Fibroblast of skin of right biceps (primary cell): ENCODE measurements at regions not wholly inside any gene's neighbourhood (a gene's known extent, or its start where the extent isn't known, plus 50 kb on each side); places are given as distances from the start of the nearest gene placed in this dataset.
"Not testable (repeated sequence)": the region's sequence is repeated elsewhere in the genome, so short reads cannot be mapped to it uniquely, and the experiment has no call there.

Experiments used
- DNase-seq: peaks from one replicate; pipeline ENCODE4 v3.0.0-alpha.2; 2013

DNA sequence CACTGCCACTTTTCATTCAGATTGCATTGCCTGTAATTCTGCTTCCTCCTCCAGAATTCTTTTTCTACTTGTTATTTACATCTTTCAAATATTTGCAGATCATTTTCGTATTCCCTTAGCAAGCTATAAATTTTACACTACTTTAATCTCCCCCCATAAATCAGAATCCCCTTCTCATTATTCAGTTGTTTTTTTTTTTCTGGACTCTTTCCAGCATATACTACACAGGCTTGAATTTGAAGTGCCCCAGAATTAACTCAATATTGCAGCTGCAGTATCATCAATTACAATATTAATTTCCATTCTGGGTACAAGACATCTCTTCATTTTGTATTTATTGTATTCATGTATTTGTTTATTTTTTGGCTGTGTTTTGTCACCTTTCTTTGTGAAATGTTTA, 1494.3 kb downstream of the AMY1C start:
- DNase-seq, result no peak

DNA sequence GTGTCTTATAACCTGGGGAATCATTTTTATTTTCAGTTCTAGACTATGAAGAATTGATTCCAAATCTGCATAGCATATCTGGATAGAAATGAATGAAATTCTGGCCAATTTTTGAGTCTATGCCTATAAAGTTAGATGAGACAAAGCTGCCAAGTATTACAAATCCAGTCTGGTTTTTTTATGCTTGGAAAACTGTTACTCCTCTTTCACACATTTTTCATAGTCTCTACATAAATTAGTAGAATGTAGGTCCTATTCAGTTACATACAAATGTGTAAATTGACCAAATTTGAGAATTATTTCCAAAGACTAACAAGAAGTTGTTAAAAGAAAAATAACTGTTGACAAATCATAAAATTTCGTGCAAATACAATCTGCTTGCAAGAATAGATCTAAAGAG, 1505.2 kb downstream of the AMY1C start:
- no peak for DNase-seq

DNA sequence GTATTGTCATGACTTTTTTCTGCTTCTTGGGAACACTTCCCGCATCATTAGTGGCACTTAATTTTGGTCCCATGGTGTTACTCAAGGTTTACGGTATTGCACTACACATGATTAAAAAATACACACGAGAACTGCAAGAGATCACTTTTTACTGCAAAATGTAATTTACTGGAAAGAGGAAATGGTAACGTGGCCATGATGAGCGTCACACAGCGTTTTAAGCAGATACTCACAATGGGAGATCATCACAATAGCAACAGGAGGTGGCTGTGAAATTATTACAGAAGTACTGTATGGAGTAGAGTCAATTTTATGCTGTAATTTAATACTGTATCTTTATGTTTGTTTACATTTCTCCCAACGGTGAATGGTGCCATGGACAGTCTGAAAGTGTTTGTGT, 1510.3 kb downstream of the AMY1C start:
- DNase-seq, result no peak

DNA sequence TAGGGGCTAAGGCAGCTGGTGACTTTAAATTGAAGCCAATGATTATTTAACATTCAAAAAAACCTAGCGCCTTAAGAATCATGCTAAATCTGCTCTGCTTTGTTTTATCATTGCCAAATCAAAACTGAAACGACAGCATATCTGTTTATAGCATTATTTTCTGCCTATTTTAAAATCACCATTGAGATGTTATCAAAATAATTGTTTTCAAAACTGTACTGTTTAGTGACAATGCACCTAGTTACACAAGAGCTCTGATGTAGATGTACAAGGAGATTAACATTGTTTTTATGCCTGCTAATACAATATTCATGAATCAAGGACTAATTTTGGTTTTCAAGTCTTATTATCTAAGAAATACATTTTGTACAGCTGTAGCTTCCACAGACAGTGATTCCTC, 1521.3 kb downstream of the AMY1C start:
- no peak for DNase-seq

DNA sequence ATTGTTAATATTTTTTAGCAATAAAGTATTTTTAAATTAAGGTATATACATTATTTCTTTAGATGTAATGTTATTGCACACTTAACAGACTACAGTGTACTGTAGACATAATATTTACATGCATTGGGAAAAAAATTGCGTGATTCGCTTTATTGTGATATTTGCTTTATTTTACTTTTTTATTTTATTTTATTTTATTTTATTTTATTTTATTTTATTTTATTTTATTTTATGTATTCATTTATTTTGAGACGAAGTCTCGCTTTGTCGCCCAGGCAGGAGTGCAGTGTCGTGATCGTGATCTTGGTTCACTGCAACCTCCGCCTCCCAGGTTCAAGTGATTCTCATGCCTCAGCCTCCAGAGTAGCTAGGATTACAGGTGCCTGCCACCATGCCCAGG, 1522.7 kb downstream of the AMY1C start:
- not testable (repeated sequence) for DNase-seq

DNA sequence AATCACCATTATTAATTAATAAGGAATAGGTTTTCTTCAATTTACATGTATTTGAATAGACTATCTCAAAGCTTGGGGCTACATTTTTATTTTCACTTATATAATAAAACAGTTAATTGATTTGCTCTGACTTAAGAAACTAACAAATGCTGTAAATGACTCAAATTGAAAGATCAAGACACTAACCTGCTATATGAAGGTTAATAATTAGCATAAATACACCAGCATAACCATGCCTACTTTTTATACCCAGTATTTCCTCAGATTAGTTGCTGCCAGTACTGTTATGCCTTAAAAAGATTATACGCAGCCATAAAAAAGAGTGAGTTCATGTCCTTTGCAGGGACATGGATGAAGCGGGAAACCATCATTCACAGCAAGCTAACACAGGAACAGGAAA, 1545.1 kb downstream of the AMY1C start:
- no peak for DNase-seq

DNA sequence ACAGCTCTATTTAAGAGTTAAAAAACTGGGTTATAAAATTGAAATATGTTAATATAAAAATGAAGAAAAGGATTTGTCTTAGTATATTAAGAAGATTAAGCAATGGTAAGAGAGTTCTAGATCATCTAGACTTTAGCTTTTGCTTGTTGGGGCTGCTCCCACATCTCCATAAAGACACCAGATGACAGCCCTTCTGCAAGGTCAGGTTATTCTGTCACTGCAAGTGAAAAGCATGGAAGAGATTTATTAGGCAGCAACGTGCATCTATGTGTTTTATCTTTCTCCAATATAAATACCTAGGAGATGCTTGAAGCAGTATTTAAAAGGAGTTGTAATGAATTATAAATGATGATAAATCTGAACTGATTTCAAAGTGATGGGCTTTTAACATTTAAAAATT, 1560.4 kb downstream of the AMY1C start:
- DNase-seq, result no peak

DNA sequence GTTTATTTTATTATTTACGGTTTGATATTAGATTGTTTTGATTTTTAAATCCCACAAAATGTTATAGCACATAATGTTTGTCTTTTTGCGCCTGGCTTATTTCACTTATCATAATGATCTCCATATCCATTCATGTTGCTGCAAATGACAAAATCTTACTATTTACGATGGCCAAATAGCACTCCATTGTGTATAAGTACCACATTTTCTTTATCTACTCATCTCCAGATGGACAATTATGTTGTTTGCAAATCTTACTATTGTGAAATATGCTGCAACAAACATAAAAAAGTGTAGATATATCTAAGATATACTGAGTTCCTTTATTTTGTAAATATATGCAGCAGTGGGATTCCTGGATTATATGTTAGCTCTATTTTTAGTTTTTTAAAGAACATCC, 1568.3 kb downstream of the AMY1C start:
- DNase-seq, result no peak

DNA sequence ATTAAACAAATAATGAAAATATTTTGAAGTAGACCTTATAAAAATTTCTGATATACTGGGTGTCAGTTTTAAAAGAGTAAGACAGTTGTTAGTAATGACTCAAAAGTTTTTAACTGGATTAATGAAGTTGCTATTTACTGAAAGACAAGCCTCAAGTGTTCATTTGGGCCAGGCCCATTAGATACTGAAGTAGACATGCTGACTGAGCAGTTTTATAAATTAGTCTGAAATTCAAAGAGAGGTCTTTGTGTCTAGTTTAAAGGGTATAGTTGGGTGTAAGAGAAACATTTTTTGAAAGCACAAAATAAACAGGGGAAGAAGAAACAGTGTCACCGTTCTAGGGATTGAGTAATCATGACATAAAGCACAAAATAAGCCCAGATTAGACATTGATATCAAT, 1577.2 kb downstream of the AMY1C start:
- no peak for DNase-seq

DNA sequence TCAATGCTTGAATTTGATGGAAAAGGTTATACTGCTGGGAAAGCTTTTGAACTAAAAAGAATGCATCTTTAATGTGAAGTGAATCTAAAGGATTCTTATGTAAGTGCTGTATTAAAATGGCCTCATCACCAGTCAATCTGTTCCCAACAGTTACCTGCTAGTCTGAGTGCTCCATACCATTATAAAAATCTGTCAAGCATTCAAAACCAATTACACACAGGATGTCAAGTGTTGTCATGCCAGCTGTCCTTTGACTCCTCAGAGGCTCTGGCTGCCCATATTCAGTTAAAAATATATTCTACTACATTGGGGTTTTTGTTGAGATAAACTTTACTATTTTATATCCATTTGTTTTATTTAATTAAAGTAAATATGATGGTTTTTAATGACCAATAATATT, 1587.7 kb downstream of the AMY1C start:
- no peak for DNase-seq

DNA sequence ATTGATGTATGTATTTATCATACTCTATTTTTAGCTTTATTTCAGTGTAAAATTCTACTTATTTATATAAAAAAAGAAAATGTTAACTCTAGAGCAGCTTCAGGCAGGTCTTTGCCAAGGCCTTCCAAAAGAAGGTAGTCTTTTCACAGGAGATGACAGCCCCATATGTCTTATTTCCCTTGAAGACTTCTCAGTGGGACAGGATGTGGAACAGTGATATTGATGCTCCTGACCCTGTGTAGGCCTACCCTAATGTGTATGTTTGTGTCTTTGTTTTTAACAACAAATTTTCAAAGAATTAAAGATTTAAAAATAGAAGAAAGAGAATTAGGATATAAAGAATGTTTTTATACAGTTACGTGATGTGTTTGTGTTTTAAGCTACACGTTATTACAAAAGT, 1593.6 kb downstream of the AMY1C start:
- DNase-seq, result no peak

DNA sequence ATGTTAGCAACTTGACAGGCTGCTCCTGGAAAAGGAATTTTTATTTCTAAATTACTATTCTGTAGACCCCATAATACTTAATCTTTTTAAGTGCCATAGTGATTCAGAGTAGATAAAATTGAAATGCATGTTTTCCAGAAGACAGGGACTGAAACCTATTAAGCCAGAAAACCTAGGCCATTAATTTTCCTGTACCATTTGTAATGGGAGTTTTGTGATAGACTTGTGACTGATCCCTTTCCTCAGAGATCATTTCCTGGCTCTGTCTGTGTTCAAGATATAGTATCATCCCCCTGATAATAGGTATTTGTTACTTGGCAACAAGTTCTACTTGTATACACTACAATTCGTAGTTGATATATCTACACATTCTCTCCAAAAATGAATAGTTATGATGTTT, 1609.8 kb downstream of the AMY1C start:
- no peak for DNase-seq

DNA sequence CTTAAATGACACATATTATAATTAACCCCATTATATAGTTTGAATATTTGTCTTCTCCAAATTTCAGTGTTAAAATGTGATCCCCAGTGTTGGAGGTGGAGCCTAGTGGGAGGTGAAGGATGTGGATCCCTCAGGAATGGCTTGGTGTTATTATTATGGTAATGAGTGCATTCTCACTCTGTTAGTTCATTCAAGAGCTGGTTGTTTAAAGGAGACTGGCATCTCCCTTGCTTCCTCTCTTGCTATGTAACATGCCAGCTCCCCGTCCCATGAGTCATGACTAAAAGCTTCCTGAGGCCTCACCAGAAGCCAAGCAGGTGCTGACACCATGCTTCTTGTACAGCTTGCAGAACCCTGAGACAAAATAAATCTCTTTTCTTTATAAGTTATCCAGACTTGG, 1612.7 kb downstream of the AMY1C start:
- DNase-seq, result no peak

DNA sequence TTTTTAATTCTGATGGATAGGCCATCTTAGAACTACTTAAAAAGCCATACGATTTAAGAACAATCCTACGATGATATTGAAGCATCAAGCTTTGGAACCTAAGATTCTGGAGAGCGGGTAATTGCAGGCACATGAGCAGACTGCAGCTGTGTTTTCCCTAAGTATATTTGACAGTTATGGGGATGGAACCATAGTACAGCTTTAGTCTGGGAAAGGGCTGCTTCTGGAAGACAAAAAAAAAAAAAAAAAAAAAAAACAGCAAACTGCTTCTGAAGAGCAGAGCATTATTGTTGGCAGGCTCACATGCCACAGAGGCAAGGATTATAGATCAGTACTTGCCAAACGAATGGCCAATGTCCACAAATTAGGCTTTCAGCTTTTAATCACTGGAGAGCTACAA, 1618.7 kb downstream of the AMY1C start:
- DNase-seq, result no peak

DNA sequence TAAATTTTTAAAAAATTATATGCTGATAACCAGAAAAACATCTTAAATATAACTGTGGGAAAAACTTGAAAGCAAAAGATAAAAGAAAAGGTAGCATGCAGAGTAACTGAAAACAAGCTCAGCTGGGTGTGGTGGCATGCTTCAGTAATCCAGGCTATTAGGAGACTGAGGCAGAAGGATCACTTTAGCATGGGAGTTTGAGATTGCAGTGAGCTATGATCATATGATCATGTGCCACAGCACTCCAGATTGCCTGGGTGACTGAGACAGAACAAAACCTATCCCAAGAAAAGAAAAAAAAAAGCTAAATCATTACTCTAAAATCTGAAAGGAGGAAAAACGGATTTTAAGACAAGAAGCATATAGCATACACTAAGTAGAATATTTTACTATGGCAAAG, 1624.0 kb downstream of the AMY1C start:
- no peak for DNase-seq

DNA sequence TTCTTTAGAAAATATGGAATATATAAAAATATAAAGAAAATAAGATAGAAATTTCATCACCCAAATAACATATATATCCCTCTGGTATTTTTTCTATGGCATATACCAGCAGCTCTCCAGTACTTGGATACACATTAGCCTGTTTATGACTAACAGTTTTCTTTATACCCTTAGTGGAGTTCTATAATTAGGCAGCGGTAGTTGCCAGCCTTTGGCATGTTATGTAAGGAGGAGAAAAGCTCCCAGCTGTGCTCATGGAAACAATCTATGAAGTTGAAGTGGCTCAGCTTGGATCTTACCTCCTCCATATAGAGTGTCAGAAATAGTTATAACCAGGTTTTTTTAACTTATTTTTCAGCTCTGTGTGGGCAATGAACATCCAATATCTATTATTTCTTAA, 1636.8 kb downstream of the AMY1C start:
- DNase-seq, result no peak

DNA sequence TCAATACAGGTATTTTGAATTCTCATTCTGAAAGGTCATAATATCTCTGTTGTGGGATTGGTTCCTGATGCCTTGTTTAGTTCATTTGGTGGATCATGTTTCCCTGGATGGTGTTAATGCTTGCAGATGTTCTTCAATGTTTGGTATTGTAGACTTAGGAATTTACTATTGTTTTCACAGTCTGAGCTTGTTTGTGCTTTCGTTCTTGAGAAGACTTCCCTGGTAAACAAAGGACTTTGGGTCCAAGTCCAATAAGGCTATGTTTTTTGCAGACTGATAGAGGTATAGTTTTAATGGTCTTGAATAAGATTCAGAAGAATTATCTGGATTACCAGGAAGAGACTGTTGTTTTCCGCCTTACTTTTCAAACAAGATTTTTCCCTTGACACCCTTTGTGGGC, 1646.3 kb downstream of the AMY1C start:
- DNase-seq, result no peak

DNA sequence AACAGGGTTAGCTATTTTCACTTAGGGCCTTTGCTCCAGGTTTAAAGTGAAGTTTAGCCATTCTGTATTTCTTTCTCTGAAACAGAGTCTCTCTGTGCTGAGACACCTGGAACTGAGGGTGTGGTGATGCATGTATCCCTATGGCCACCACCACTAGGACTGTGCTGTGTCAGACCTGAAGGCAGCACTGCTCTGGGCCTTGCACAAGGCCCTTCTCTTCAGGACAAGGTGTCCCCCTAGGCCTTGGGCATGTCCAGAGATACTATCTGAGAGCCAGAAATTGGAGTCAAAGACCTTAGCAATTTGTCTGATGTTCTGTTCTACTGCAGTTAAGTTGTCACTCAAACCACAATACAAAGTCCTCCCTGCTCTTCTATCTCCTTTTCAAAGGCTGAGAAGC, 1649.2 kb downstream of the AMY1C start:
- no peak for DNase-seq

DNA sequence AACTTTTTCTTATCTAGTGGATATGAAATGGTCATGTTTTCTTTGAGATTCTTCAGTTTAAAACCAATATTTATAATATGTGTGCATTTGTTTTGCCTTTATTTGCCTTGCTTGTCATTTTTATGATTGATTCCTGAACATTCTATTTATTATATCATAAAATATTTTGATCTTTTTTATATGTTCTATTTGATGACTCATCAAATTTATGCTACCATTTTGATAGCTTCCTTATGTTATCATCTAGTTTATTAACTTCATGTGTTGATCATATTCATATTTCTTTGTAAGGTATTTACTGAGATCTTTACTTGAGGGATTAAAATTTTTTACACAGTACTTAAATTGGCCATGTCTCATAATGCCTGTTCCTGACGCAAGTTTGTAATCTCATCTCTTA, 1650.0 kb downstream of the AMY1C start:
- DNase-seq, result no peak

DNA sequence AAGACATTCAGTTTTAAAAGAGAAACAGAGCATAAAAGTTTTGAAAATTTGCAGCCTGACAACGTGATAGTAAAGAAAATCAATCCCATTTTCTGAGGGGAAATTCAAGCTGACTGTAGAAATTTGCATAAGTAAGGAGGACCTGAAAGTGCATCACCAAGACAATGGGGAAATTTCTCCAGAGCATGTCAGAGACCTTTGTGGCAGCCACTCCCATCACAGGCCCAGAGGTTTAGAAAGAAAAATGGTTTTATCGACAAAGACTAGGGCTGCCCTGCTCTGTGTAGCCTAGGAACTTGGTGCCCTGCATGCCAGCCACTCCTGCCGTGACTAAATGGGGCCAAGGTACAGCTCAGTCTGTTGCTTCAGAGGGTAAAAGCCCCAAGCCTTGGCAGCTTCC, 1640.2 kb upstream of the PRMT6 start:
- DNase-seq, result no peak

DNA sequence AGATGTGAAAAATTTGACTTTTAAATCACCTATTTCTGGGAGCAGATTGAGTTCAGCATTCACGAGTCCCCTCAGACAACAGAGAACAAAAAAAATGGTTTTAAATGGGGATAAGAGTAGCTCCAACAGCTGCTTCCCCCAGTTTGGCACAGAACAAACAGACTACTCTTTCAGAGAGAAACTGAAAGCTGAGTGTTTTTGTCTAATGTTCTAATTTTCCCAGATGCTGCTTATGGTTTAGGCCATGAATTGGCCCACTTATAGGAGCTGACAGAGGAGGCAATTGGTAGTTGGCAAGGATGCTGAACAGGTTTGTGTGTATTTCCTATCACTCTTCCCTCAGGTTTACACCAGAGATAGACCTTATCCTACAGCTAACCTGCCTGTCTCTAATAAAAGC, 1637.4 kb upstream of the PRMT6 start:
- no peak for DNase-seq

DNA sequence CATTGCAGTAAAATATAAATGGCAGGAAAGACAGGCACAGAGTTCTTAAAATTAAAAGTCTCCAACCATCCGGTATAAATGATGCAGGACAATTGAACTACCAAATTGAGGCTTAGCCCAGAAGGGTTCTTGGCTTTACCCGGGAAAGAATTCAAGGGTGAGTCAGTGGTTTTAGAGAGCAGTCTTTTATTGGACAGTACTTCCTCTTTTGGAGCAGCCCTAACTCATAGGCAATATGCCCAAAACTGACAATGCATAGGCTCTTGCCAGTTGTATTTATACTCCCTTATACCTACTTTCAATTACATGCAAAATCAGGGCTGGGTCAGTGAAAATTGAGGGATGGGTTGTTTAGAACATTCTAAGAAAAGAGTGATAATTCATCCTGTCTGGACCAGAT, 1628.9 kb upstream of the PRMT6 start:
- DNase-seq, result peak; percentile 15

DNA sequence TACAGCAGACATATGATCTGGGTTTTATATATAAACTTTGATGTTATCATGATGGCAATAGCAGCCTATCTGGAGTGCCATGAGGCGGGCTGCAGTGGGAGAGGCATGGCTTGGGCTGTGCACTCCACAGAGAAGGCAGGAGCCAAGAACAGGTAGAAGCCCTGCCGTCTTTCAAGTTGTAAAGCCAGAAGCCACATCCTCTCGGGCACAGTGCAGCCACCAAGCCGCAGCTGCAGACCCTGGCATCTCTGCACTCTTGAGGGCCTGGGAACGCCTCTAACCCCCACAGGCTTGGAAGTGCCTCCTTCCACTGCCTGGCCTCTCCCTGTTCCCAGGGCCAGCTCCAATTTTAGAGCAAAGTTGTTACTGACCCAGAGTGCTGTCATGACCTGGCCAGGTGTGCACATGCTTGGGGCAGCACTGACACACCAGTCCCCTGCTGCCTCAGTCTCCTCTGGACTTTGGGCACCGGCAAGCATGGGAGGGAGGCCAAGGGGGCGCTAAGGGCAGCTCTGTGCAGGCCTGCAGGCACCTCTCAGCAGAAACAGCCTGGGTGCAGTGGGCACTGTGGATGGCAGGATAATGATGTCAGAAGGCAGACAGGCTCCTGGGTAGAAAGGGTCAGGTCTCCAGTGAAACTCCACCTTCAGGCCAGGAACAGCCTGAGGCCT, 1619.8 kb upstream of the PRMT6 start:
- no peak for DNase-seq

DNA sequence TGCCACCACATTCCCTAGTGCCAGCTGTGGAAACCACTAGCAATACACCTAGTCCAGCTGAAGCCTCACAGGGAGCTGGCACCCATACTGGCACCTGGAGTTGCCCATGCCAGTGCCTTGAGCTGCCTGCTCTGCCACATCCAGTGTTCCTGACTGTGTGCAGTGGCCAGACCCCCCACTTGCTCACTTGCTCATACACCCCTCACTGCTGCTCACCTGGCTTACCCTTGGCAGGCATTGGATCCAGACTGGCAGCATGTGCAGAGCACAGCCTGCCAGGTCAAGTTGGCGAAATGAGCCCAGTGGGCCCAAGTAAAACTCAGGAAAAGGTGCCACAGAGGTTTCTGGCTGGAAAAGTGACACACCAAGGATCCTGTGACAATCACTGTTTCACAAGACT, 1618.6 kb upstream of the PRMT6 start:
- DNase-seq, result no peak

DNA sequence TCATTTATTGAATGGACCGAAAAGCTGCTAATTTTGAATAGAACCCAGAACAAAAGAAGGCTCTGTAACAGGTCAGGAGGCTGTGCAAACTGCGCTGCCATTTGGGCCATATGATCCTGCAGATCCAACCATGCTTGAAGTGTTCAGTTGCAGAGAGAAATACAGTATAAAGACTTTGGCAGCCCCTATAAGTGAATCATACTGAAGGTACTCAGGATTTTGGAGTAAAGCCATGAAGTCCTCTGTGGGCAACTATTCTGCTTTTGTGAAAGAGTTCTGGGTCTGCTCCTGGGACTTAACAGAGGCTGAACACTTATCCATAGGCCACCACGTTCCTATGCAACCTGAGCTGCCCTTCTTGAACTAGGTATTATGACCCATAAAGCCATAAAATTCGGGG, 1613.6 kb upstream of the PRMT6 start:
- DNase-seq, result peak; percentile 7

DNA sequence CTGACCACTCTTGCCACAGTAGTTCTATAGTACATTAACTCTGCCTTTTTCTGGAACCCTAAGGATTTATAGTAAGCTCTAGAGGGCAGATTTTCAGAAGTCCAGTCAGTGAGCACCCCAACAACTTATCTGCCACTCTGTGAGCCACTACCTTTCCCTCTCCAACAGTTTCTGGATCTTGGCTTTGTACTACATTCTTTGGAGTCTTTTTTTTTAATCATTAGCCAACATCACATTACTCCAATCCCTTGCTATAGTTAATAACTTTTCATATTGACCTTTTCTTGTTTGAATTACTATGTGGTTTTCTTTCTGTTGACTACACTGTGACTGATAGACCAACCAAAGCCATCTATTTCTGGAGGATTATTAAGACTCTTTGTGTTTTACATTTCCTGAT, 1596.7 kb upstream of the PRMT6 start:
- DNase-seq, result no peak
